ENCODE measurements at regions not wholly inside any gene's neighbourhood (a gene's known extent, or its start where the extent isn't known, plus 50 kb on each side); places are given as distances from the start of the nearest gene placed in this dataset.
"Not testable (repeated sequence)": the region's sequence is repeated elsewhere in the genome, so short reads cannot be mapped to it uniquely, and the experiment has no call there.

DNA sequence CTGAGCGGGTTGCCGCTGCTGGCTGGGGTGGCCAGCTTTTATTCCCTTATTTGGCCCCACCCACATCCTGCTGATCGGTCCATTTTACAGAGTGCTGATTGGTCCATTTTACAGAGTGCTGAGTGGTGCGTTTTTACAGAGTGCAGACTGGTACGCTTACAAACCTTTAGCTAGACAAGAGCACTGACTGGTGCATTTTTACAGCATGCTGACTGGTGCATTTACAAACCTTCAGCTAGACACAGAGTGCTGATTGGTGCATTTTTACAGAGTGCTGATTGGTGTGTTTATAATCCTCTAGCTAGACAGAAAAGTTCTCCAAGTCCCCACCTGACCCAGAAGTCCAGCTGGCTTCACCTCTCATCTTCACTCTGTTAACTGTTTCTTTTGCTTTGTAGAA is 1217.6 kb upstream of the TMEFF2 start:
- H3K36me3 ChIP-seq (ENCODE audit: control insufficient read depth in 2 of 2, insufficient read depth in 2 of 2, low read length in 1 of 2); H3K9ac ChIP-seq (ENCODE audit: control insufficient read depth, insufficient read depth, low read length); in situ Hi-C loops (cut with MboI); intact Hi-C loops (cut with micrococcal nuclease; ENCODE audit: unreplicated experiment); H3K4me1 ChIP-seq (ENCODE audit: control insufficient read depth, insufficient read depth, low read length); H3K27ac ChIP-seq (ENCODE audit: control insufficient read depth, insufficient read depth); H3K79me2 ChIP-seq (ENCODE audit: control insufficient read depth, insufficient read depth, low read length); BruUV-seq (replicated peaks); RAD21 ChIA-PET (ENCODE audit: unreplicated experiment); H3K9me3 ChIP-seq (replicated peaks; ENCODE audit: control insufficient read depth, insufficient read depth, low read length); CTCF ChIA-PET; POLR2A ChIA-PET; SMC1A ChIA-PET (ENCODE audit: uncharacterized antibody, unreplicated experiment); H2AFZ ChIP-seq (ENCODE audit: control insufficient read depth, low read depth, low read length); DNase-seq (ENCODE audit: low read depth, low spot score); H4K20me1 ChIP-seq (ENCODE audit: control insufficient read depth, insufficient read depth); FAIRE-seq; H3K4me2 ChIP-seq (ENCODE audit: control insufficient read depth, insufficient read depth); ATAC-seq; H3K4me3 ChIP-seq; H3K27me3 ChIP-seq (replicated peaks in 1 of 2; ENCODE audit: control insufficient read depth in 2 of 2, insufficient read depth in 2 of 2, low read length in 1 of 2): not testable (repeated sequence)
- 59% methylated on average over 5 of the region's 5 CpGs for WGBS (ENCODE audit: insufficient coverage, insufficient replicate concordance, low lambda C conversion rate, missing lambda C conversion rate)

DNA sequence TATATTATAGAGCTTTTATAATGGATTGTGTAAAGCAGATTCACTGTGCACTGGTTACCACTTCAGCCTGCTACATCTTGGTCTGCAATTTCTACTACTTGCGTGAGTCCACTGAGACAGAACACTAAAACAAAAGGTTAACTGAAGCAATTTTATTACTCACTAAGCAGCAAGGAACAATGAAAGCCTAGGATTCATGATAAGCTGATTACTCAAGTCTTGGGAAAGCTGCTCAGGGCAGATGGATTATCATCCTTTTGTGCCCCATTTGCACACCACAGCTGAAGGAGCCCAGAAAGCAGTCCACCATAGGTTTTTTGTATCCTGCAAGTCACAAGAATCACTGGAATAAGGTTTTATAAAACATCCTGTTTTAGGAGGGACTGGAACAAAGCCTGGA is 1215.2 kb upstream of the TMEFF2 start:
- CTCF ChIA-PET: no interaction called here
- RAD21 ChIA-PET (ENCODE audit: unreplicated experiment): no interaction called here
- TF ChIP-seq ZNF207 (IDR thresholded peaks at IDR 0.05; ENCODE audit: borderline replicate concordance) (no peak), TARDBP (IDR thresholded peaks at IDR 0.05; ENCODE audit: borderline replicate concordance) (no peak), GATAD2B (conservative IDR thresholded peaks at IDR 0.05; ENCODE audit: low read depth) (no peak), MTA3 (IDR thresholded peaks at IDR 0.05; ENCODE audit: borderline replicate concordance, low read length) (no peak), RUNX3 (IDR thresholded peaks at IDR 0.05; ENCODE audit: low read length) (no peak), CHD4 (IDR thresholded peaks at IDR 0.05) (no peak), POU2F2 (IDR thresholded peaks at IDR 0.05; ENCODE audit: borderline replicate concordance, low read depth, low read length) (no peak), RBBP5 (conservative IDR thresholded peaks at IDR 0.05) (no peak), BACH1 (IDR thresholded peaks at IDR 0.05; ENCODE audit: borderline replicate concordance) (no peak), HCFC1 (IDR thresholded peaks at IDR 0.05; ENCODE audit: low read length) (no peak), ZNF24 (IDR thresholded peaks at IDR 0.05) (no peak), FOXM1 (IDR thresholded peaks at IDR 0.05; ENCODE audit: low read depth, low read length) (no peak), LARP7 (IDR thresholded peaks at IDR 0.05) (no peak)
- TF ChIP-seq, protein P1, sequence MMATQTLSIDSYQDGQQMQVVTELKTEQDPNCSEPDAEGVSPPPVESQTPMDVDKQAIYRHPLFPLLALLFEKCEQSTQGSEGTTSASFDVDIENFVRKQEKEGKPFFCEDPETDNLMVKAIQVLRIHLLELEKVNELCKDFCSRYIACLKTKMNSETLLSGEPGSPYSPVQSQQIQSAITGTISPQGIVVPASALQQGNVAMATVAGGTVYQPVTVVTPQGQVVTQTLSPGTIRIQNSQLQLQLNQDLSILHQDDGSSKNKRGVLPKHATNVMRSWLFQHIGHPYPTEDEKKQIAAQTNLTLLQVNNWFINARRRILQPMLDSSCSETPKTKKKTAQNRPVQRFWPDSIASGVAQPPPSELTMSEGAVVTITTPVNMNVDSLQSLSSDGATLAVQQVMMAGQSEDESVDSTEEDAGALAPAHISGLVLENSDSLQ (IDR thresholded peaks at IDR 0.05): no peak
- TF ChIP-seq, protein P2, sequence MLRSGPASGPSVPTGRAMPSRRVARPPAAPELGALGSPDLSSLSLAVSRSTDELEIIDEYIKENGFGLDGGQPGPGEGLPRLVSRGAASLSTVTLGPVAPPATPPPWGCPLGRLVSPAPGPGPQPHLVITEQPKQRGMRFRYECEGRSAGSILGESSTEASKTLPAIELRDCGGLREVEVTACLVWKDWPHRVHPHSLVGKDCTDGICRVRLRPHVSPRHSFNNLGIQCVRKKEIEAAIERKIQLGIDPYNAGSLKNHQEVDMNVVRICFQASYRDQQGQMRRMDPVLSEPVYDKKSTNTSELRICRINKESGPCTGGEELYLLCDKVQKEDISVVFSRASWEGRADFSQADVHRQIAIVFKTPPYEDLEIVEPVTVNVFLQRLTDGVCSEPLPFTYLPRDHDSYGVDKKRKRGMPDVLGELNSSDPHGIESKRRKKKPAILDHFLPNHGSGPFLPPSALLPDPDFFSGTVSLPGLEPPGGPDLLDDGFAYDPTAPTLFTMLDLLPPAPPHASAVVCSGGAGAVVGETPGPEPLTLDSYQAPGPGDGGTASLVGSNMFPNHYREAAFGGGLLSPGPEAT (IDR thresholded peaks at IDR 0.05; ENCODE audit: low read depth): no peak

More for the DNA sequence above, 1215.2 kb upstream of the TMEFF2 start:
- H3K79me2 ChIP-seq (ENCODE audit: control insufficient read depth, insufficient read depth, low read length): no peaks in the 10 kb centered on the region
- FAIRE-seq (no peak), DNase-seq (ENCODE audit: low read depth, low spot score) (no peak), ATAC-seq (no peak)
- no peak overlapping the region for H3K9ac ChIP-seq (ENCODE audit: control insufficient read depth, insufficient read depth, low read length)
- 55% methylated on average over 1 of the region's 1 CpG for WGBS (ENCODE audit: insufficient coverage, insufficient replicate concordance, low lambda C conversion rate, missing lambda C conversion rate)
- intact Hi-C loops (cut with micrococcal nuclease; ENCODE audit: unreplicated experiment): no loop called here
- H3K4me2 ChIP-seq (ENCODE audit: control insufficient read depth, insufficient read depth): no peak overlapping the region
- no peak overlapping the region for H2AFZ ChIP-seq (ENCODE audit: control insufficient read depth, low read depth, low read length)
- H3K9me3 ChIP-seq (replicated peaks; ENCODE audit: control insufficient read depth, insufficient read depth, low read length): no peaks in the 10 kb centered on the region
- H4K20me1 ChIP-seq (ENCODE audit: control insufficient read depth, insufficient read depth): no peaks in the 10 kb centered on the region
- H3K4me1 ChIP-seq (ENCODE audit: control insufficient read depth, insufficient read depth, low read length): no peaks in the 10 kb centered on the region
- BruUV-seq (replicated peaks): no TSS peak
- SMC1A ChIA-PET (ENCODE audit: uncharacterized antibody, unreplicated experiment): no interaction called here
- no peaks in the 10 kb centered on the region for H3K36me3 ChIP-seq (ENCODE audit: control insufficient read depth in 2 of 2, insufficient read depth in 2 of 2, low read length in 1 of 2)
- H3K27ac ChIP-seq (ENCODE audit: control insufficient read depth, insufficient read depth): no peak overlapping the region
- no peaks in the 10 kb centered on the region for H3K27me3 ChIP-seq (replicated peaks in 1 of 2; ENCODE audit: control insufficient read depth in 2 of 2, insufficient read depth in 2 of 2, low read length in 1 of 2)
- POLR2A ChIA-PET: no interaction called here
- no peak overlapping the region for H3K4me3 ChIP-seq
- in situ Hi-C loops (cut with MboI): no loop called here

All from GM12878 (cell line).